ENCODE measurements at regions not wholly inside any gene's neighbourhood (a gene's known extent, or its start where the extent isn't known, plus 50 kb on each side); places are given as distances from the start of the nearest gene placed in this dataset.
A peak's percentile ranks its signal among the peaks of the same experiment; 100 is the strongest.

- DNase-seq (ENCODE audit: low spot score) = no peak
Measured at GRCh38 chr20:39310363-39310995, 348.3 kb downstream of the DHX35 start.

- no peak for DNase-seq (ENCODE audit: low spot score)
Measured at GRCh38 chr20:39309458-39309857, 347.3 kb downstream of the DHX35 start.

- no peak for DNase-seq (ENCODE audit: low spot score)
Measured at GRCh38 chr20:39302312-39302711, 340.2 kb downstream of the DHX35 start.

GRCh38 chr20:39299783-39300182, 337.6 kb downstream of the DHX35 start:
- DNase-seq (ENCODE audit: low spot score) = no peak

- DNase-seq (ENCODE audit: low spot score) = no peak
Measured at GRCh38 chr20:39298571-39299506, 336.7 kb downstream of the DHX35 start.

GRCh38 chr20:39298121-39298520, 336.0 kb downstream of the DHX35 start:
- DNase-seq (ENCODE audit: low spot score) = no peak

- no peak for DNase-seq (ENCODE audit: low spot score)
Measured at GRCh38 chr20:39295301-39295700, 333.2 kb downstream of the DHX35 start.

- DNase-seq (ENCODE audit: low spot score) = no peak
Measured at GRCh38 chr20:39294137-39294725, 332.1 kb downstream of the DHX35 start.

- DNase-seq (ENCODE audit: low spot score) = no peak
Measured at GRCh38 chr20:39292193-39292736, 330.1 kb downstream of the DHX35 start.

- DNase-seq (ENCODE audit: low spot score) = peak; percentile 15
Measured at GRCh38 chr20:39291301-39291700, 329.2 kb downstream of the DHX35 start.

- no peak for DNase-seq (ENCODE audit: low spot score)
Measured at GRCh38 chr20:39290575-39290974, 328.4 kb downstream of the DHX35 start.

- no peak for DNase-seq (ENCODE audit: low spot score)
Measured at GRCh38 chr20:39289831-39290230, 327.7 kb downstream of the DHX35 start.

- DNase-seq (ENCODE audit: low spot score) = peak; percentile 30
Measured at GRCh38 chr20:39289316-39289715, 327.2 kb downstream of the DHX35 start.

GRCh38 chr20:39283464-39283863, 321.3 kb downstream of the DHX35 start:
- DNase-seq (ENCODE audit: low spot score) = no peak

GRCh38 chr20:39282619-39283092, 320.5 kb downstream of the DHX35 start:
- DNase-seq (ENCODE audit: low spot score) = no peak

GRCh38 chr20:39280875-39281274, 318.7 kb downstream of the DHX35 start:
- DNase-seq (ENCODE audit: low spot score) = no peak

GRCh38 chr20:39278230-39278788, 316.2 kb downstream of the DHX35 start:
- no peak for DNase-seq (ENCODE audit: low spot score)

GRCh38 chr20:39277185-39277584, 315.0 kb downstream of the DHX35 start:
- DNase-seq (ENCODE audit: low spot score) = no peak

GRCh38 chr20:39270837-39271604, 308.9 kb downstream of the DHX35 start:
- no peak for DNase-seq (ENCODE audit: low spot score)

- no peak for DNase-seq (ENCODE audit: low spot score)
Measured at GRCh38 chr20:39269493-39270217, 307.5 kb downstream of the DHX35 start.

- peak; percentile 47 for DNase-seq (ENCODE audit: low spot score)
Measured at GRCh38 chr20:39268981-39269461, 306.9 kb downstream of the DHX35 start.

All from RKO (cell line).